ENCODE measurements at regions not wholly inside any gene's neighbourhood (a gene's known extent, or its start where the extent isn't known, plus 50 kb on each side); places are given as distances from the start of the nearest gene placed in this dataset.

DNA sequence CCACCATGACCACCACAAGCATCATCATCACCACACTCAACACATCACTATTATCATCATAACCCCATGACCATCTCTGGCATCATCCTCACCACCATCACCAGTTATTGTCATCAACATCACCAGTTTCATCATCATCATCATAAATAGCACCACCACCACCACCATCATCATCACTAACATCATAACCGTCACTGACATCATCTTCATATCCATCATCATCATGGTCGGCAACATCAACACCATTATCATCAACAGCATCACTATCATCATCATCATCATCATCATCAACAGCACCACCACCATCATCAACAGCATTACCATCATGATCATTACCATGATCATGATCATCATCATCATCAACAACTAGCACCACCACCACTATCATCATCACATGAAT lies 67.2 kb downstream of the MBD3L1 start (continued):
- no peak for TF ChIP-seq CREB1 (IDR thresholded peaks at IDR 0.05; ENCODE audit: low read depth)
- no peak for TF ChIP-seq SIN3A (IDR thresholded peaks at IDR 0.05; ENCODE audit: low read depth, low read length)
- TF ChIP-seq, protein P1, sequence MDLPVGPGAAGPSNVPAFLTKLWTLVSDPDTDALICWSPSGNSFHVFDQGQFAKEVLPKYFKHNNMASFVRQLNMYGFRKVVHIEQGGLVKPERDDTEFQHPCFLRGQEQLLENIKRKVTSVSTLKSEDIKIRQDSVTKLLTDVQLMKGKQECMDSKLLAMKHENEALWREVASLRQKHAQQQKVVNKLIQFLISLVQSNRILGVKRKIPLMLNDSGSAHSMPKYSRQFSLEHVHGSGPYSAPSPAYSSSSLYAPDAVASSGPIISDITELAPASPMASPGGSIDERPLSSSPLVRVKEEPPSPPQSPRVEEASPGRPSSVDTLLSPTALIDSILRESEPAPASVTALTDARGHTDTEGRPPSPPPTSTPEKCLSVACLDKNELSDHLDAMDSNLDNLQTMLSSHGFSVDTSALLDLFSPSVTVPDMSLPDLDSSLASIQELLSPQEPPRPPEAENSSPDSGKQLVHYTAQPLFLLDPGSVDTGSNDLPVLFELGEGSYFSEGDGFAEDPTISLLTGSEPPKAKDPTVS (IDR thresholded peaks at IDR 0.05; ENCODE audit: low read depth, low read length): no peak
- no peak for TF ChIP-seq SP1 (IDR thresholded peaks at IDR 0.05; ENCODE audit: low read depth, low read length)
- TF ChIP-seq BCL11A (IDR thresholded peaks at IDR 0.05; ENCODE audit: low read depth, low read length): no peak
- TF ChIP-seq IKZF2 (IDR thresholded peaks at IDR 0.05): no peak

DNA sequence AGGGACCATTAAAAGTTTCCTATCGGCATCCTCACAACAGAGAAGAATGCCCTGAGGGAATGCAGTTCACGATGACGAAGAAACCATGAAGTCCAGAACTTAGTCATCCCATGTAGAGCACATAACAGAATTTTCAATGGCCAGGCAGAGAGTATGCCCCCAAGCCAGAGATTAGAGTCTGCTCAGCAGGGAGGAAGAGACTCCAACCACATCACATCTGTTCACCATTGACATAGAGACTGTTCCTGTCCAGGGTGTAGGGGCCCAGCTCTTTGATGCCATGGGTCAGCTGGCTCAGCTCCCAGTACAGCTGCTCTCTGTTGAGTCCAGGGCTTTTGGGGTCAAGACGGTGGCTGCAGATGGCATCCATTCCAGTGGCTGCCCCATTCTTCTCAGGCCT lies 68.2 kb downstream of the MBD3L1 start:
- ATAC-seq (no peak), FAIRE-seq (no peak), DNase-seq (ENCODE audit: low read depth, low spot score) (no peak)
- Histone ChIP-seq H3K79me2 (ENCODE audit: control insufficient read depth, insufficient read depth, low read length) (no peaks in the 10 kb centered on the region), H3K9me3 (replicated peaks; ENCODE audit: control insufficient read depth, insufficient read depth, low read length) (no peaks in the 10 kb centered on the region; the same call in 2 of the 3 replicates), H3K27ac (ENCODE audit: control insufficient read depth, insufficient read depth) (no peak overlapping the region), H3K36me3 (ENCODE audit: control insufficient read depth in 2 of 2, insufficient read depth in 2 of 2, low read length in 1 of 2) (no peaks in the 10 kb centered on the region), H3K9ac (ENCODE audit: control insufficient read depth, insufficient read depth, low read length) (no peak overlapping the region), H4K20me1 (ENCODE audit: control insufficient read depth, insufficient read depth) (no peaks in the 10 kb centered on the region), H3K4me3 (no peak overlapping the region), H3K27me3 (replicated peaks in 1 of 2; ENCODE audit: control insufficient read depth in 2 of 2, insufficient read depth in 2 of 2, low read length in 1 of 2) (no peaks in the 10 kb centered on the region), H2AFZ (ENCODE audit: control insufficient read depth, low read depth, low read length) (no peak overlapping the region), H3K4me2 (ENCODE audit: control insufficient read depth, insufficient read depth) (no peak overlapping the region), H3K4me1 (ENCODE audit: control insufficient read depth, insufficient read depth, low read length) (no peaks in the 10 kb centered on the region)
- ChIA-PET RAD21 (ENCODE audit: unreplicated experiment) (no interaction called here), CTCF (no interaction called here), SMC1A (ENCODE audit: uncharacterized antibody, unreplicated experiment) (no interaction called here), POLR2A (no interaction called here)
- TF ChIP-seq HCFC1 (IDR thresholded peaks at IDR 0.05; ENCODE audit: low read length) (no peak), SREBF2 (IDR thresholded peaks at IDR 0.05; ENCODE audit: low read length) (no peak), RUNX3 (IDR thresholded peaks at IDR 0.05; ENCODE audit: low read length) (no peak)
- TF ChIP-seq, protein P2, sequence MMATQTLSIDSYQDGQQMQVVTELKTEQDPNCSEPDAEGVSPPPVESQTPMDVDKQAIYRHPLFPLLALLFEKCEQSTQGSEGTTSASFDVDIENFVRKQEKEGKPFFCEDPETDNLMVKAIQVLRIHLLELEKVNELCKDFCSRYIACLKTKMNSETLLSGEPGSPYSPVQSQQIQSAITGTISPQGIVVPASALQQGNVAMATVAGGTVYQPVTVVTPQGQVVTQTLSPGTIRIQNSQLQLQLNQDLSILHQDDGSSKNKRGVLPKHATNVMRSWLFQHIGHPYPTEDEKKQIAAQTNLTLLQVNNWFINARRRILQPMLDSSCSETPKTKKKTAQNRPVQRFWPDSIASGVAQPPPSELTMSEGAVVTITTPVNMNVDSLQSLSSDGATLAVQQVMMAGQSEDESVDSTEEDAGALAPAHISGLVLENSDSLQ (IDR thresholded peaks at IDR 0.05): no peak
- 27% methylated on average over 4 of the region's 4 CpGs for WGBS (ENCODE audit: insufficient coverage, insufficient replicate concordance, low lambda C conversion rate, missing lambda C conversion rate)
- in situ Hi-C loops (cut with MboI): no loop called here
- intact Hi-C loops (cut with micrococcal nuclease; ENCODE audit: unreplicated experiment): no loop called here
- no TSS peak for BruUV-seq (replicated peaks)
